ENCODE measurements at regions not wholly inside any gene's neighbourhood (a gene's known extent, or its start where the extent isn't known, plus 50 kb on each side); places are given as distances from the start of the nearest gene placed in this dataset.

DNA sequence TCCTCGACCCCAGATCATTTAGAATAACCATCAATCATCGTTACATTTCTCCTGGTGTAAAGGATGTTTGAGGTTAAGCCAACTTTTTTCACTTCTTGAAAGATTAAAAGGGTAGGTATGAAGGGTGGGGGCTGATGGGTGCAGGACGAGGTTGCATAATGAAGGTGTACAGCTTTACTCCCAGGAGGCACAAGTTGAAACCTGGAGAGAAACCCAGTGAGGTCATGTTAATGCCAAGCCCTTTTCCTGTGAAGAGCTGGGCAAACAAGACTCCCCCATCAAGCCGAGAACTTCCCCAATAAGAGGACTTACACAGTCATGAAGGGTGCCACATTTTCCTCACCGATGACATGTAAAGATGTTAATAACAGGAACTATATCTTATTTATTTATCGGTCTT lies 84.3 kb downstream of the FZD10 start:
- Histone ChIP-seq H2BK5ac (ENCODE audit: insufficient read length, low read length) (no peak overlapping the region), H4K91ac (ENCODE audit: insufficient read length, low read depth, low read length) (no peak overlapping the region), H4K8ac (replicated peaks; ENCODE audit: insufficient read length, low read depth, low read length) (no peak overlapping the region), H3K79me2 (ENCODE audit: insufficient read depth, low read length) (no peaks in the 10 kb centered on the region), H3K27ac (ENCODE audit: insufficient read length, low read depth, low read length) (no peak overlapping the region), H3K9me3 (ENCODE audit: control insufficient read depth, low read depth, low read length) (no peaks in the 10 kb centered on the region), H3K27me3 (ENCODE audit: insufficient read depth, low read length) (no peaks in the 10 kb centered on the region), H3K4me1 (ENCODE audit: insufficient read depth, low read length) (no peaks in the 10 kb centered on the region), H3K23me2 (ENCODE audit: insufficient read length, low read depth, low read length, poor library complexity, severe bottlenecking) (no peaks in the 10 kb centered on the region), H3K79me1 (ENCODE audit: insufficient read depth, low read depth, low read length, poor library complexity, severe bottlenecking) (no peaks in the 10 kb centered on the region), H4K20me1 (ENCODE audit: control insufficient read depth, insufficient read depth, insufficient read length) (no peaks in the 10 kb centered on the region), H2BK12ac (ENCODE audit: insufficient read length, low read depth, low read length) (no peak overlapping the region), H4K5ac (ENCODE audit: insufficient read length, low read depth, low read length) (no peak overlapping the region), H3K18ac (ENCODE audit: insufficient read length, low read depth, low read length) (no peak overlapping the region), H3K23ac (ENCODE audit: insufficient read length, low read depth, low read length) (no peak overlapping the region), H3K4ac (ENCODE audit: low read depth, low read length) (no peak overlapping the region), H3K56ac (ENCODE audit: insufficient read length, low read depth, low read length) (no peak overlapping the region), H2AFZ (ENCODE audit: low read length) (no peak overlapping the region), H2BK20ac (ENCODE audit: low read depth, low read length, poor library complexity, severe bottlenecking) (no peak overlapping the region), H3K4me2 (ENCODE audit: insufficient read depth, insufficient read length, low read length) (no peak overlapping the region), H2BK120ac (ENCODE audit: low read depth, low read length, poor library complexity, severe bottlenecking) (no peak overlapping the region), H3K14ac (ENCODE audit: insufficient read depth, low read length) (no peak overlapping the region), H2BK15ac (ENCODE audit: low read depth, low read length) (no peak overlapping the region), H2AK5ac (ENCODE audit: insufficient read length, low read length) (no peak overlapping the region), H3K9ac (ENCODE audit: extremely low read depth, insufficient read length, low read length) (no peak overlapping the region), H3T11ph (ENCODE audit: low read length) (no peak overlapping the region)
- TF ChIP-seq, protein P1, sequence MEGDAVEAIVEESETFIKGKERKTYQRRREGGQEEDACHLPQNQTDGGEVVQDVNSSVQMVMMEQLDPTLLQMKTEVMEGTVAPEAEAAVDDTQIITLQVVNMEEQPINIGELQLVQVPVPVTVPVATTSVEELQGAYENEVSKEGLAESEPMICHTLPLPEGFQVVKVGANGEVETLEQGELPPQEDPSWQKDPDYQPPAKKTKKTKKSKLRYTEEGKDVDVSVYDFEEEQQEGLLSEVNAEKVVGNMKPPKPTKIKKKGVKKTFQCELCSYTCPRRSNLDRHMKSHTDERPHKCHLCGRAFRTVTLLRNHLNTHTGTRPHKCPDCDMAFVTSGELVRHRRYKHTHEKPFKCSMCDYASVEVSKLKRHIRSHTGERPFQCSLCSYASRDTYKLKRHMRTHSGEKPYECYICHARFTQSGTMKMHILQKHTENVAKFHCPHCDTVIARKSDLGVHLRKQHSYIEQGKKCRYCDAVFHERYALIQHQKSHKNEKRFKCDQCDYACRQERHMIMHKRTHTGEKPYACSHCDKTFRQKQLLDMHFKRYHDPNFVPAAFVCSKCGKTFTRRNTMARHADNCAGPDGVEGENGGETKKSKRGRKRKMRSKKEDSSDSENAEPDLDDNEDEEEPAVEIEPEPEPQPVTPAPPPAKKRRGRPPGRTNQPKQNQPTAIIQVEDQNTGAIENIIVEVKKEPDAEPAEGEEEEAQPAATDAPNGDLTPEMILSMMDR (conservative IDR thresholded peaks at IDR 0.05): no peak
- no peaks in the 10 kb centered on the region for H3K4me1 Mint-ChIP-seq
- no peak for DNase-seq
- H3K4me3 Mint-ChIP-seq: no peak overlapping the region
- no peaks in the 10 kb centered on the region; a peak in 1 of 7 replicates for H3K36me3 Mint-ChIP-seq (ENCODE audit: insufficient read depth in 1 of 3, low read depth in 3 of 3)
- H3K9me3 Mint-ChIP-seq: peaks cover 4 to 5% of the 10 kb centered on the region in 2 experiments; a peak in 4 of 5 replicates
- H3K27me3 Mint-ChIP-seq (ENCODE audit: low read depth): peaks cover 76% of the 10 kb centered on the region
- no CpG with 5 or more reads among the region's 6 CpGs for WGBS (ENCODE audit: extremely low coverage, insufficient read length, low lambda C conversion rate)
- no peak overlapping the region for H3K27ac Mint-ChIP-seq

Measured in H9 (cell line).